ENCODE measurements at regions not wholly inside any gene's neighbourhood (a gene's known extent, or its start where the extent isn't known, plus 50 kb on each side); places are given as distances from the start of the nearest gene placed in this dataset.

GRCh38 chr1:201756406-201756805, 72.6 kb upstream of the IPO9 start:
- DNase-seq: no peak
- Histone ChIP-seq H3K9me3 (ENCODE audit: control insufficient read depth, low read depth, low read length) (no peaks in the 10 kb centered on the region), H3K27ac (ENCODE audit: low read length) (no peak overlapping the region), H3K27me3 (ENCODE audit: control insufficient read depth, insufficient read depth, low read length) (no peaks in the 10 kb centered on the region), H3K4me3 (ENCODE audit: low read length) (no peak overlapping the region), H3K4me1 (ENCODE audit: control insufficient read depth, insufficient read depth, low read length) (no peaks in the 10 kb centered on the region), H3K36me3 (ENCODE audit: control insufficient read depth, insufficient read depth, low read length) (no peaks in the 10 kb centered on the region)

- no peak overlapping the region for H3K27ac ChIP-seq (ENCODE audit: low read length)
- H3K9me3 ChIP-seq (ENCODE audit: control insufficient read depth, low read depth, low read length): no peaks in the 10 kb centered on the region
- DNase-seq: no peak
- H3K36me3 ChIP-seq (ENCODE audit: control insufficient read depth, insufficient read depth, low read length): no peaks in the 10 kb centered on the region
- H3K4me1 ChIP-seq (ENCODE audit: control insufficient read depth, insufficient read depth, low read length): no peaks in the 10 kb centered on the region
- no peaks in the 10 kb centered on the region for H3K27me3 ChIP-seq (ENCODE audit: control insufficient read depth, insufficient read depth, low read length)
- no CpG with 5 or more reads among the region's 4 CpGs for WGBS (ENCODE audit: insufficient coverage, low lambda C conversion rate)
- H3K4me3 ChIP-seq (ENCODE audit: low read length): no peak overlapping the region
Measured at GRCh38 chr1:201758499-201759050, 70.4 kb upstream of the IPO9 start.

DNA sequence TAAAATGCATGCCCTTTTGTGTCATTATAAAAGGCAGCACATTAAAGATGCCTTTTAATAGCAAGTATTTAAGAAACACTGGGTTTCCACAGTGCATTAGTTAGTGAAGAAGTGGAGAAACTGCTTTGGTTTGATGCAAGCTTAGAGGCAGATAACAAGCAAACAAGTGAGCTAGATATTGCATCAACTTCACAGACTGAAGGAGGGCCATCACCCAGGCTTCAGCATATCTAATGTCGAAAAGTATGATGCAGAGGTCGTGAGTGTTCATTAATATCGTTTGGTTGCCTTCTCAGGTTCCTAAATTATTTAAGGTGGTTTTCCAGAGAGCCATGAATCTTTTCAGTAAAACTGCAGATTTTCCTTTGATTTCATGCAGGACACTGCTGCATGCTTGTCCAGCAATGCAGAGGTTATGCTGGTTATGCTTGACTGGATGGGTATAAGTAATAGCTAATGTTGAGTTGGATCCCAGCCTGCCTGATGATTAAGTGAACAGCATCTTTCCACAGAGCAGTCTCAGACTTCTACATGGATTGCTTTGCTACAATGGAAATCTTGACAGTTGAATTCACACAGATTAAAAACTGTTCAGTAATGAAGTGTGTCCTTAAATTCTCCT, 69.7 kb upstream of the IPO9 start:
- H3K27me3 ChIP-seq (ENCODE audit: control insufficient read depth, insufficient read depth, low read length): no peaks in the 10 kb centered on the region
- H3K4me3 ChIP-seq (ENCODE audit: low read length): no peak overlapping the region
- H3K36me3 ChIP-seq (ENCODE audit: control insufficient read depth, insufficient read depth, low read length): no peaks in the 10 kb centered on the region
- no peaks in the 10 kb centered on the region for H3K9me3 ChIP-seq (ENCODE audit: control insufficient read depth, low read depth, low read length)
- H3K27ac ChIP-seq (ENCODE audit: low read length): no peak overlapping the region
- DNase-seq: no peak
- no peaks in the 10 kb centered on the region for H3K4me1 ChIP-seq (ENCODE audit: control insufficient read depth, insufficient read depth, low read length)
- WGBS (ENCODE audit: insufficient coverage, low lambda C conversion rate): no CpG with 5 or more reads among the region's 3 CpGs

DNA sequence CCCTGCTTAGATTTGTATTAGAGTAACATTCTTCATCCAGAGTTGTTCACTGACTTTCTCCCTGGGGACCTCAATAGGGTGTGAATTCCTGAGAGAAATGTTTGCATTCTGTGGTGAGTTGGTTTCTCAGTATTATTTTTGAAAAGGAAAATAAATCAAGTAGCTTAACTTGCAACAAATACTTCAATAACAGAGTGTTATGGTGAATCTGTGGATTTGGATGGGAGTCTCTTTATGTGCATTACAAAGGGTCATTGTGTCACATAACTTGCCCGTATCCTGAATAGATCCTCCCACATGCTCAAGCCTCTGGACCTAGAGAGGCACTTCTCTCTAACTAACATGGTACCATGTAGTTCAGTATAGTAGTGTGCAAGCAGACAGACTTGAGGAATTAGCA, 68.4 kb upstream of the IPO9 start:
- Histone ChIP-seq H3K9me3 (ENCODE audit: control insufficient read depth, low read depth, low read length) (no peaks in the 10 kb centered on the region), H3K4me1 (ENCODE audit: control insufficient read depth, insufficient read depth, low read length) (no peaks in the 10 kb centered on the region), H3K4me3 (ENCODE audit: low read length) (no peak overlapping the region), H3K27me3 (ENCODE audit: control insufficient read depth, insufficient read depth, low read length) (no peaks in the 10 kb centered on the region), H3K36me3 (ENCODE audit: control insufficient read depth, insufficient read depth, low read length) (no peaks in the 10 kb centered on the region), H3K27ac (ENCODE audit: low read length) (no peak overlapping the region)
- WGBS (ENCODE audit: insufficient coverage, low lambda C conversion rate): no CpG with 5 or more reads among the region's 1 CpG
- DNase-seq: no peak

- no peaks in the 10 kb centered on the region for H3K36me3 ChIP-seq (ENCODE audit: control insufficient read depth, insufficient read depth, low read length)
- H3K9me3 ChIP-seq (ENCODE audit: control insufficient read depth, low read depth, low read length): no peaks in the 10 kb centered on the region
- H3K27me3 ChIP-seq (ENCODE audit: control insufficient read depth, insufficient read depth, low read length): no peaks in the 10 kb centered on the region
- H3K4me1 ChIP-seq (ENCODE audit: control insufficient read depth, insufficient read depth, low read length): no peaks in the 10 kb centered on the region
- H3K27ac ChIP-seq (ENCODE audit: low read length): no peak overlapping the region
- DNase-seq: no peak
- WGBS (ENCODE audit: insufficient coverage, low lambda C conversion rate): 95% methylated on average over 4 of the region's 8 CpGs
- H3K4me3 ChIP-seq (ENCODE audit: low read length): no peak overlapping the region
Measured at GRCh38 chr1:201761178-201761577, 67.8 kb upstream of the IPO9 start.

- Histone ChIP-seq H3K36me3 (ENCODE audit: control insufficient read depth, insufficient read depth, low read length) (no peaks in the 10 kb centered on the region), H3K4me1 (ENCODE audit: control insufficient read depth, insufficient read depth, low read length) (no peaks in the 10 kb centered on the region), H3K4me3 (ENCODE audit: low read length) (no peak overlapping the region), H3K27me3 (ENCODE audit: control insufficient read depth, insufficient read depth, low read length) (no peaks in the 10 kb centered on the region), H3K9me3 (ENCODE audit: control insufficient read depth, low read depth, low read length) (no peaks in the 10 kb centered on the region), H3K27ac (ENCODE audit: low read length) (no peak overlapping the region)
- DNase-seq: no peak
- WGBS (ENCODE audit: insufficient coverage, low lambda C conversion rate): no CpG with 5 or more reads among the region's 4 CpGs
Measured at GRCh38 chr1:201761871-201762270, 67.1 kb upstream of the IPO9 start.

GRCh38 chr1:201762381-201762780, 66.6 kb upstream of the IPO9 start:
- Histone ChIP-seq H3K9me3 (ENCODE audit: control insufficient read depth, low read depth, low read length) (no peaks in the 10 kb centered on the region), H3K27ac (ENCODE audit: low read length) (no peak overlapping the region), H3K36me3 (ENCODE audit: control insufficient read depth, insufficient read depth, low read length) (no peaks in the 10 kb centered on the region), H3K4me3 (ENCODE audit: low read length) (no peak overlapping the region), H3K27me3 (ENCODE audit: control insufficient read depth, insufficient read depth, low read length) (no peaks in the 10 kb centered on the region), H3K4me1 (ENCODE audit: control insufficient read depth, insufficient read depth, low read length) (no peaks in the 10 kb centered on the region)
- 63% methylated on average over 1 of the region's 2 CpGs for WGBS (ENCODE audit: insufficient coverage, low lambda C conversion rate)
- DNase-seq: no peak

DNA sequence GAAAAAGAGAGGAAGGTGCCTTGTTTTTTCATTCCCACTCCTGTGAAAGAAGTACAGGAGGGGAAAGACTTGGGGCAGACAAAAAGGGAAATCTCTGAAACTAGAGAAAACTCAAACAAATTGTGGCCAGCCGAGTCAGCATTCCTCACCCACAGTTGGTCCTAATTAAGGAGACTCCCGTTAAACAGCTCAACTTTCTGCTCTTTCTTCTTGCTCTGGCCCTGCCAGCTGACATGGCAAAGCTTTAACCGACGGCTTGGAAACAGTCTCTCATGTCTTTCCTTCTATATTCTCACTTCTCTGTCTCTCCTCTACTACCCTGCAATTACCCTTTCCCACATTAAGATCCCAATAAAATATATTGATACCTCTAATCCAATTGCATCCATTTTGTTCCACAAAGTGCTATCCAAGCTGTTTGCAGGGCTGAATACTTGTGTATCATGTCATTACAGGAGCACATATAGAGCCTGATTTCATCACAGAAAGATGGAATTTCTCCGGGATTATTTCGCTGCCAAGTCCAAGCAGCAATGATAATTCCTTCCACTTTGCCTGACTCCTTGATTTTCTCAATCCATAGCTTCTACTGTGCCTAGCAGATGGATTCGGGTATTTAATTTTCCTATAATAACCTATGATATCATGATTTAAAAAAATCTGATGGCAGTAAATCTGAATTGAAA, 65.4 kb upstream of the IPO9 start:
- no peaks in the 10 kb centered on the region for H3K36me3 ChIP-seq (ENCODE audit: control insufficient read depth, insufficient read depth, low read length)
- 100% methylated on average over 1 of the region's 7 CpGs for WGBS (ENCODE audit: insufficient coverage, low lambda C conversion rate)
- H3K9me3 ChIP-seq (ENCODE audit: control insufficient read depth, low read depth, low read length): no peaks in the 10 kb centered on the region
- no peaks in the 10 kb centered on the region for H3K4me1 ChIP-seq (ENCODE audit: control insufficient read depth, insufficient read depth, low read length)
- H3K27ac ChIP-seq (ENCODE audit: low read length): no peak overlapping the region
- H3K4me3 ChIP-seq (ENCODE audit: low read length): no peak overlapping the region
- H3K27me3 ChIP-seq (ENCODE audit: control insufficient read depth, insufficient read depth, low read length): no peaks in the 10 kb centered on the region
- no peak for DNase-seq

DNA sequence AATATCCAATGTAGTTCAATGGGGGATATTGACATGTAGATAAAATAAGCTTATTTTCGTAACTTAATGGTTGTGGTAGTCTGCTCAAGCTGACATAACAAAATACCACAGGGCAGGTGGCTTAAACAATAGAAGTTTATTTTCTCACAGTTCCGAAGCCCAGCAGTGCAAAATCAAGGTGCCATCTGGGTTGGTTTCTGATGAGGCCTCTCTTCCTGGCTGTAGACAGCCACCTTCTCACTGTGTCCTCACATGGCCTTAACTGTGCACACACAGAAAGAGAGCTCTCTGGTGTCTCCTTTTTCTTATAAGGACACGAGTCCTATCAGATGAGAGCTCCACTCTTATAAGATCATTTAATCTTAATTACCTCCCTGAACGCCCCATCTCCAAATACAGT, 64.8 kb upstream of the IPO9 start:
- Histone ChIP-seq H3K4me1 (ENCODE audit: control insufficient read depth, insufficient read depth, low read length) (no peaks in the 10 kb centered on the region), H3K9me3 (ENCODE audit: control insufficient read depth, low read depth, low read length) (no peaks in the 10 kb centered on the region), H3K4me3 (ENCODE audit: low read length) (no peak overlapping the region), H3K27ac (ENCODE audit: low read length) (no peak overlapping the region), H3K36me3 (ENCODE audit: control insufficient read depth, insufficient read depth, low read length) (no peaks in the 10 kb centered on the region), H3K27me3 (ENCODE audit: control insufficient read depth, insufficient read depth, low read length) (no peaks in the 10 kb centered on the region)
- no CpG with 5 or more reads among the region's 4 CpGs for WGBS (ENCODE audit: insufficient coverage, low lambda C conversion rate)
- no peak for DNase-seq

DNA sequence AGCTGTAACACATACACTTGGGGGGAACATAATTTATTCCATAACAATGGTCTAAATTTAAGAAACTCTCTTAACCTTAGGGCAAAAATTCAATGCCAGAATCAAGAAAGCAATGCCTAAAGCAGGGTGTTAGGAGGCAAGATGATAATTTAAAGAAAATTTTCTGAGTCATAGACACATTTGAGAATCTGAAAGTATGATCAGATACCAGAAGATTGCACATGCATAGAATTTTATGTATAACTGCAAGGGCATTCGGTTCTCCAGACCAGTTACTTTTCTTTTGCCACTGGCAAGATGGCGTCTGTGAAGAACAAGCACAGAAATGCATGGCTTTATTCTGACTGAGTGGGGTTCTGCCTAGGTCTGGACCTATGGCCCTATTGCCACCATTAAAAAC, 64.4 kb upstream of the IPO9 start:
- H3K4me1 ChIP-seq (ENCODE audit: control insufficient read depth, insufficient read depth, low read length): no peaks in the 10 kb centered on the region
- H3K27ac ChIP-seq (ENCODE audit: low read length): no peak overlapping the region
- no peak for DNase-seq
- no peaks in the 10 kb centered on the region for H3K36me3 ChIP-seq (ENCODE audit: control insufficient read depth, insufficient read depth, low read length)
- H3K27me3 ChIP-seq (ENCODE audit: control insufficient read depth, insufficient read depth, low read length): no peaks in the 10 kb centered on the region
- no peaks in the 10 kb centered on the region for H3K9me3 ChIP-seq (ENCODE audit: control insufficient read depth, low read depth, low read length)
- no CpG with 5 or more reads among the region's 2 CpGs for WGBS (ENCODE audit: insufficient coverage, low lambda C conversion rate)
- no peak overlapping the region for H3K4me3 ChIP-seq (ENCODE audit: low read length)
